HG03135 (cell line): ENCODE measurements at regions not wholly inside any gene's neighbourhood (a gene's known extent, or its start where the extent isn't known, plus 50 kb on each side); places are given as distances from the start of the nearest gene placed in this dataset.

Source experiments
- ATAC-seq: cut with Tn5 transposase; IDR thresholded peaks from one replicate; pipeline ENCODE4 v1.9.1; 2021; ENCODE audit warnings: mild to moderate bottlenecking, moderate library complexity; ENCODE audit not compliant: unreplicated experiment

- ATAC-seq: no peak
These were observed 539.2 kb downstream of the CDH26 start for GRCh38 chr20:60497298-60498035.

- no peak for ATAC-seq
These were observed 541.9 kb downstream of the CDH26 start for GRCh38 chr20:60500038-60500701.

DNA sequence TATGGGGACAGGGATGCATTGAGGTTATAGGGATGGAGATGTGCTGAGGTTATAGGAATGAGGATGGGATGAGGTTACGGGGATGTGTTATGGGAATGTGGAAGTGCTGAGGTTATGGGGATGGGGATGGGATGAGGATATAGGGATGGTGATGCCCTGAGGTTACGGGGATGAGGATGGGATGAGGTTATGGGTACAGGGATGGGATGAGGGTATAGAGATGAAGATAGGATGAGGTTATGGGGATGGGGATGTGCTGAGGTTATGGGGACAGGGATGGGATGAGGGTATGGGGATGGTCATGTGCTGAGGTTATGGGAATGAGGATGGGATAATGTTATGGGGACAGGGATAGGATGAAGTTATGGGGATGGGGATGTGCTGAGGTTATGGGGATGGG lies 542.8 kb downstream of the CDH26 start:
- ATAC-seq: no peak

DNA sequence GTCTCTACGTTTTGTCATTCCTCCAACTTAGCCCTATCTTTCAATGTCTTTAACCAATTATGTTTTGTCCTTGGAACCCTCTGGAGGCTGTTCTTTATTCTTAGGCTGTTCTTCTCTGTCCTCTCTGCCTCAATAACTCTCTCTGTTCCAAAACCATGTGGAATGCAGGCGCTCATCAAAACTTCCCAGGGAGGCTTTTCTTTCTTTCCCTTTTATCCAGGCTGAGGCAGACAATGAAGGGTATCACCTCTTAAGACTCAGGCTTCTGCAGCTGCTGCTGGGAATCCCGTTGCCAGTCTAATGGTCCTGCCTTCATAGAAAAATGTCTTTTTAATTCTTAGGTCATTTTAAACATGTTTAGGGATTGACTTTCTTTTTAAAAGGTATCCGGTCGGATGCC lies 544.7 kb downstream of the CDH26 start:
- ATAC-seq: no peak

DNA sequence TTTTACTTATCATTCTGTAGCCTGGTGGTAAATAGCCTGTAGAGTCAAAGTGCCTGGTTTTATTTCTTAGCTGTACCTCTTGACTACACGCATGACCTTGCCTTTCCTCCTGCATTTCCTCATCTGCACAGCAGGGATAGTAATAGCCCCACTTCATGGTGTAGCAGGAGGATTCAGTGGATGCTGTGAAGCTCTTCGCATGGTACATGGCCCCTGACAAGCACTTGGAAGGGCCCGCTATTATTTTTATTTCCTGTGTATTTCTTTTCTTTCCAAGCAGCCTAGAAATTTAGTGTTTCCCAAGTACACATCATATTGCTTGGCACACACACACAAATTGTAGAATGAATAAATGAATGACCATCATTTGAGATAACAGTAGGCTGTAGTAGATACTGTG lies 547.2 kb downstream of the CDH26 start:
- no peak for ATAC-seq

DNA sequence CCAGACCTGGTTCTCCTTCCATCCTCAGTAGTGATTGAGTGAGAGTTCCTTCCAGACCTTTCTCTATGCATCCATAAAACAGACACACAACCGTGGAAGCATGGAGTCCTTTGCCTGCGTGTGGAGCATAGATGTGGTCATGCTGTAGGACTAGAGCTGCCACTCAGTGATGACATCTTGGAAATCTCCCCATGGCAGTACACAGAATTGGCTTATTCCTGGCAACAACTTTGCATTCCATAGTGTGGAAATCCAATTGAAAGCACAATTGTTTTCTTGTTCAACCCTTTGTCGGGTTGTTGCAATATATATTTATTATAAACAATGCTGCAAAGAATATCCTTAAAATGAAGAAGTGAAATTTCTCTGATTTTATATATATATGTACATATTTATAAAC lies 547.8 kb downstream of the CDH26 start:
- ATAC-seq: no peak

- ATAC-seq: no peak
These were observed 549.0 kb downstream of the CDH26 start for GRCh38 chr20:60507087-60507694.

DNA sequence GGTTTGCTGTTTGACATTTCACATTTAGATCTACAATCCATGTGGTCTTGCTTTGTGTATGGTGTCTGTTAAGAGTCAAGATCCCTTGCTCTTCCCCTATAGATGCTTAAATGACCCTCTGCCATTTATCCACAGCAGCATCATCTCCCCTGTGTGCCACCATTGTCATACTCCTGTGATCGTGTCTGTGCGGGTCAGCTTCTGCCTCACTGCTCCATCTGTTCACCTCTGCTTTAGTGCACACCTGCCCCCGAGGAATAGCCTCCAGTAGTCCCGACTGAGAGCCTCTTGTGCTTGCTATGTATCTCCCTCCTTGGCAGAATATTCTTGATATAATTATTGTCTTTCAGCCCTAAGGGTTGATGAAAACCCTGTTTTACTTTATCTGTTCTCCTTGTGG lies 551.2 kb downstream of the CDH26 start:
- ATAC-seq: no peak

- no peak for ATAC-seq
These were observed 552.1 kb downstream of the CDH26 start for GRCh38 chr20:60510356-60510755.

- no peak for ATAC-seq
These were observed 554.2 kb downstream of the CDH26 start for GRCh38 chr20:60512443-60512842.

GRCh38 chr20:60513141-60513540 lies 554.9 kb downstream of the CDH26 start:
- ATAC-seq: no peak

- ATAC-seq: no peak
These were observed 558.2 kb downstream of the CDH26 start for GRCh38 chr20:60516442-60516841.

DNA sequence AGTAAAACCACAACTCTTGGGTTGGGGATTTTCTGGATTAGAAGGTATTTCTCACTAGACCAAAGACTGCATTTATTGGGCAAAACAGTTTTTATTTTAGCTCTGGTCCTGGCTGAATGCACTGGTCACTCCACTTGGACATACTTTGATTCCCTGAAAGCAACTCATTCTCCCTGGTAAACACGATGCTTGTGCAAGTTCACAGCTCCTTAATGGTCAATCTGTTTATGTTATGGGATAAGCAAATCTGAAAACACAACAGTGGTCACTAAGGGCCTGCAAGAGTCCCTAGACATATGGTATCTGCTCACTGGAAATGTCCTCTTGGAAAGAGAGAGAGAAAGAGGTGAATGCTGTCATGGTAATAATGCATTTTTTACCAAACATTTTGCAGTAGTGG lies 559.8 kb downstream of the CDH26 start:
- ATAC-seq: no peak

DNA sequence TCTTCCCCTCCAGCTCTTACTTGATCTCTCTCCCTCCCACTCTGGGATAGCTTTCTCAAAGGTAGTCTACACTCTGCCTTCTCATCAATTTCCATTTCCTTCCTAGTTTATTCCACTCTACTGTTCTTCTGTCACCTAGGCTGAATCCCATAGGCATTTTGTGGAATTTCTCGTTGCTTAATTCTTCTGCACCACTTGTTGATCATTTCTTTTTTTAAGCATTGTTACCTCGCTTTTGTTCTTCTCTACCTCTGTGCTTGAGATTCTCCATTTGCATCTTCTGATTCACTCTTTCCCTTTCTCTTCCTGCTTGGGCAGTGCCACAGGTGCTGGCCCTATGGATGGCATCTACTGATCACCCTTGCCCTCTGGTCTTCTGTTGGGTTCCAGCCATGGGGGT lies 567.2 kb downstream of the CDH26 start:
- no peak for ATAC-seq

DNA sequence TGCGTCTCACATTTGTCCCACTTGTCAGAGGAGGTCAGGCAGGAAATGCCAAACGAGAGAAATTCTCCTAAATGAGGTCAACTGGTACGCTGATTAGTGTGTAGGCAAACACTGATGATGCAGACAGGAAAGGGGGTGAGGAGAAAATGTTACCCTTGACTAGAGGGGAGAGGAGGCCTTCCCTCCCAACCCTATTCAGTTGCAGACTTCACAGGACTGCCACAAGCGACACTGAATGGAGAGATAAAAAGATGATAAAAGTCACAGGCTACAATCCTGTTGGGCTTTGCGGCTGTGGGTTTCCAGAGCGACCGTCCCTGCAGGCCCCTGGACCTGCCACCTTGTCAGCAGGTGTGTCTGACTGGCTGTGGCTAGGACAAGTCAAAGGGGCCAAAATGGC lies 569.4 kb downstream of the CDH26 start:
- no peak for ATAC-seq

DNA sequence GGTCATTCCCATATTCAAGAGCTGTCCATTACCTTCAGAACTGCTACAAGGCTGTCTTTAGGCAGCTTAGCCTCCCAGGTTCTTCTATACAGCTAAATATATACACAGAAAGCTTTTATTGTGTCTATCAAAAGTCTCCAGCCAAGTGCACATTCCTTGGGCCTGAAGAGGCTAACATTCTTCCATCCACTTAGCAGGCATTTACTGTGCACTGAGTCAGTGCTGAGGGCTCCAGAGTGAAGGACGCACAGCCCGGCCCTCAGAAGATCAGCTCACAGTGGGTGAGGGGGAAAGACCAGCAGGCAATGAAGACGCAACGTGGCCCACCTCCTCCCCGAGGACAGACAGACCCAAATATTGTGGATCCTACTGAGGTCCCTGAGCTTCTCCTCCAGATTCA lies 569.9 kb downstream of the CDH26 start:
- no peak for ATAC-seq

- no peak for ATAC-seq
These were observed 570.9 kb downstream of the CDH26 start for GRCh38 chr20:60529149-60529548.

DNA sequence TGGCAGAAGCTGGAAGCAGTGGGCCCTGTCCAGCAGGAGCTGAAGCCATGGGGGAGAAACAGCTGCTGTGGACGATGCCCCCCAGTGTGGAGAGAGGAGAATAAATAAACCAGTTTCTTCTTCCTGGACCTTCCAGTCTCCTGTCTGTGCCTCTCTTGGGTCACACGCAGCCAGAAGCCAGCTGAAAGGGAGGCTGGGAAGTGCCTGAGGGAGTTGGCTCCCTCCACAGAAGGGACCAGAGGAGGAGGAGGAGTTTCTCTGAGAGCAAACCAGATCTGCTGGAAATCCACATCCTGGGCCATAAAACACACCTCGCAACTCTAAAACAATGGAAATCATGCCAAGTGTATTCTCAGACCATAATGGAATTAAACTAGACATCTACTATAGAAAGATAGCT lies 577.0 kb downstream of the CDH26 start:
- ATAC-seq: no peak

DNA sequence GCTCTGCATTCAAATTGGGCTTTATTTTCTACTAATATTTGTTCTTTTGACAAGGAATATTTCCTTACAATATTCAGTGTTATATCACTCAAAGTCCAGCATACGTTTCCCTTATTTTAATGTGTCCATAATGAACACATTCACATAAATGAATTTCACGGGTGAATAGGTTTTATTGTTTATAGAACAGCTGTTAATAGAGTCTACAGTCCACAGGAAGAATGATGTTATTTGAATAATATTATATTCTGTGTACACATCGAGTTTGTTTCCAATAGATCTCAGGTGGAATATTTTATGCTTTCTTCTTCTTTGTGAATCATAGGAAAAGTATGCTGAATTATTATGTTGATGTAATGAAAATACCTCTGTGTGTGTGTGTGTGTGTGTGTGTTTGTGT lies 582.4 kb downstream of the CDH26 start:
- no peak for ATAC-seq

GRCh38 chr20:60541991-60542390 lies 583.8 kb downstream of the CDH26 start:
- no peak for ATAC-seq

DNA sequence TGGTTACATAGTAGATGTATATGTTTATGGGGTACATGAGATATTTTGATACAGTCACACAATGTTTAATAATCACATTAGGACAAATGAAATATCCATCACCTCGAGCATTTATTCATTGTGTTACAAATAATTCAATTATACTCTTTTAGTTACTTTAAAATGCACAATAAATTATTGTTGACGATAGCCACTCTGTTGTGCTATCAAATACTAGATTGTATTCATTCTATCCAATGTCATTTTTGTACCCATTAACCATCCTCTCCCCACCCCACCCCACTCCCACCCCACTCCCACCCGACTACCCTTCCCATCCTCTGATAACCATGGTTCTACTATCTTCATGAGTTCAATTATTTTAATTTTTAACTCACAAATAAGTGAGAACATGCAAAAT lies 585.4 kb downstream of the CDH26 start:
- no peak for ATAC-seq

GRCh38 chr20:60553095-60553494 lies 594.9 kb downstream of the CDH26 start:
- ATAC-seq: no peak
